ENCODE measurements at regions not wholly inside any gene's neighbourhood (a gene's known extent, or its start where the extent isn't known, plus 50 kb on each side); places are given as distances from the start of the nearest gene placed in this dataset.

- TF ChIP-seq ZNF280D (CRISPR knock-in tag; IDR thresholded peaks at IDR 0.05) (no peak), MTF2 (CRISPR knock-in tag; IDR thresholded peaks at IDR 0.05; ENCODE audit: borderline replicate concordance) (no peak), TGIF2 (CRISPR knock-in tag; IDR thresholded peaks at IDR 0.05) (no peak)
Observed at GRCh38 chr5:20985754-20986153, 997.8 kb upstream of the CDH18 start (continued).

GRCh38 chr5:20974426-20974825 is 986.4 kb upstream of the CDH18 start:
- in situ Hi-C loops (cut with HindIII; ENCODE audit: extremely low pct_ligation_motif_present, low pct_unique_long_range_greater_than_20kb) (no loop called here), intact Hi-C loops (cut with micrococcal nuclease; ENCODE audit: unreplicated experiment) (loop anchor here (10.0 kb wide), 1 partner anchor 830 kb away; no protein-coding TSS in a partner anchor)
- H3K9ac ChIP-seq (ENCODE audit: insufficient read depth, low read depth, low read length) = no peak overlapping the region
- ChIA-PET POLR2A (no interaction called here), CTCF (ENCODE audit: low intra/inter-chr PET ratio, low total read pairs) (no interaction called here)
- DNase-seq (ENCODE audit: low spot score) = no peak
- no peak for ATAC-seq
- H3K36me3 ChIP-seq (replicated peaks in 1 of 2; ENCODE audit: control insufficient read depth in 1 of 2, insufficient read depth in 2 of 2, low read length in 2 of 2) = no peaks in the 10 kb centered on the region
- no peak overlapping the region for H2AFZ ChIP-seq (ENCODE audit: low read length)
- BruUV-seq (replicated peaks) = no TSS peak
- peaks cover 17% of the 10 kb centered on the region for H3K9me3 ChIP-seq (ENCODE audit: low read length)
- H3K79me2 ChIP-seq (ENCODE audit: insufficient read depth, low read length) = no peaks in the 10 kb centered on the region
- no peak overlapping the region for H3K27ac ChIP-seq (ENCODE audit: extremely low read length, insufficient read depth, low read length)
- H3K4me2 ChIP-seq (ENCODE audit: low read depth, low read length) = no peak overlapping the region
- no peaks in the 10 kb centered on the region for H3K27me3 ChIP-seq (ENCODE audit: control insufficient read depth in 1 of 2, insufficient read depth in 2 of 2, low read length in 2 of 2)
- 0% methylated on average over 1 of the region's 1 CpG for WGBS (ENCODE audit: low lambda C conversion rate)
- no peak overlapping the region for H3K4me3 ChIP-seq (replicated peaks in 1 of 3; ENCODE audit: insufficient read depth in 1 of 3, low read depth in 2 of 3, low read length in 3 of 3)
- no peaks in the 10 kb centered on the region for H4K20me1 ChIP-seq (ENCODE audit: insufficient read depth, low read length)
- no peak for FAIRE-seq
- H3K4me1 ChIP-seq (ENCODE audit: insufficient read depth, low read length) = no peaks in the 10 kb centered on the region
- no peak for TF ChIP-seq HIVEP1 (CRISPR knock-in tag; IDR thresholded peaks at IDR 0.05)
- no peak for TF ChIP-seq CREBL2 (CRISPR knock-in tag; IDR thresholded peaks at IDR 0.05; ENCODE audit: borderline replicate concordance)
- no peak for TF ChIP-seq GMEB2 (CRISPR knock-in tag; IDR thresholded peaks at IDR 0.05; ENCODE audit: low read depth)
- no peak for TF ChIP-seq SMC3 (IDR thresholded peaks at IDR 0.05; ENCODE audit: low read length)
- no peak for TF ChIP-seq ARHGAP35 (CRISPR knock-in tag; IDR thresholded peaks at IDR 0.05; ENCODE audit: borderline replicate concordance)
- TF ChIP-seq ZSCAN22 (CRISPR knock-in tag; IDR thresholded peaks at IDR 0.05) = no peak
- TF ChIP-seq ZNF609 (CRISPR knock-in tag; IDR thresholded peaks at IDR 0.05; ENCODE audit: borderline replicate concordance) = no peak
- no peak for TF ChIP-seq ZFAT (CRISPR knock-in tag; conservative IDR thresholded peaks at IDR 0.05)
- no peak for TF ChIP-seq TRIM24 (CRISPR knock-in tag; IDR thresholded peaks at IDR 0.05)
- no peak for TF ChIP-seq HDAC1 (CRISPR knock-in tag; IDR thresholded peaks at IDR 0.05)
- no peak for TF ChIP-seq ZNF101 (CRISPR knock-in tag; IDR thresholded peaks at IDR 0.05; ENCODE audit: borderline replicate concordance, low read depth)
- no peak for TF ChIP-seq ZNF44 (CRISPR knock-in tag; IDR thresholded peaks at IDR 0.05)
